ENCODE measurements at regions not wholly inside any gene's neighbourhood (a gene's known extent, or its start where the extent isn't known, plus 50 kb on each side); places are given as distances from the start of the nearest gene placed in this dataset.

DNA sequence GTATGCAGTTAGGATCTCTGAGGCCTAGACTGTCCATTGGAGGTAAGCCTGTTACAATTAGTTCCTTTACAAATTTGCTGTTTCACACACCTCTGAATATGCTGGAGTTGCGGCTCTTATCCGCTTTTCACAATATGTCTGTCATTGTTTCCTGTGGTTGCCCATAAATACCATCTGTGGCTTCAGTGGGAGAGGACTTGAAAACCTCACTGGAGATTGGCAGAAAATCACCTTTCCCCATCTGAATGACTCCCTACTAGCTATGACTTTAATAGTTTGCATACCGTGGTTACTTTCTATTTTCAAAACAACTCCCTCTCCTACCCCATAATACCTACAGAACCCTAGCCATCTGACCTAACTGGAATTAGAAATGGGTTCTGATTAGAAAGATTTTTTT lies 454.3 kb downstream of the PCDH17 start:
- Mint-ChIP-seq H3K36me3 (ENCODE audit: low read depth) (no peaks in the 10 kb centered on the region), H3K27ac (no peak overlapping the region), H3K9me3 (no peaks in the 10 kb centered on the region), H3K4me1 (peaks cover 9% of the 10 kb centered on the region; the same call in 2 of the 3 replicates), H3K27me3 (ENCODE audit: insufficient read depth, low read depth, poor library complexity) (no peaks in the 10 kb centered on the region), H3K4me3 (no peak overlapping the region)
- Histone ChIP-seq H3K4me1 (ENCODE audit: insufficient read depth) (peaks cover 10% of the 10 kb centered on the region; the same call in 1 of the 2 replicates), H2AFZ (no peak overlapping the region), H3F3A (replicated peaks; ENCODE audit: low read depth) (no peaks in the 10 kb centered on the region), H3K4me3 (no peak overlapping the region), H3K27me3 (ENCODE audit: insufficient read depth) (no peaks in the 10 kb centered on the region), H3K27ac (ENCODE audit: low read depth) (no peak overlapping the region), H3K9me2 (ENCODE audit: insufficient read depth) (no peaks in the 10 kb centered on the region), H3K79me2 (replicated peaks; ENCODE audit: insufficient read depth) (no peaks in the 10 kb centered on the region), H3K36me3 (ENCODE audit: insufficient read depth) (no peaks in the 10 kb centered on the region), H3K4me2 (no peak overlapping the region), H4K20me1 (replicated peaks; ENCODE audit: insufficient read depth) (no peaks in the 10 kb centered on the region)
- no peak for ATAC-seq
- TF ChIP-seq ZNF331 (CRISPR knock-in tag; IDR thresholded peaks at IDR 0.05; ENCODE audit: low read depth) (no peak), JUNB (IDR thresholded peaks at IDR 0.05; ENCODE audit: unreplicated experiment) (no peak), CREB1 (CRISPR knock-in tag; IDR thresholded peaks at IDR 0.05; ENCODE audit: low read depth) (no peak), ZNF114 (CRISPR knock-in tag; IDR thresholded peaks at IDR 0.05) (no peak), NANOG (IDR thresholded peaks at IDR 0.05; ENCODE audit: borderline replicate concordance) (no peak), EZH2phosphoT487 (IDR thresholded peaks at IDR 0.05; ENCODE audit: unreplicated experiment) (no peak), EZH2 (IDR thresholded peaks at IDR 0.05; ENCODE audit: low read depth, unreplicated experiment) (no peak), STAT1 (IDR thresholded peaks at IDR 0.05; ENCODE audit: unreplicated experiment) (no peak), POLR2AphosphoS5 (IDR thresholded peaks at IDR 0.05; ENCODE audit: low read depth) (no peak)
- TF ChIP-seq, protein P1, sequence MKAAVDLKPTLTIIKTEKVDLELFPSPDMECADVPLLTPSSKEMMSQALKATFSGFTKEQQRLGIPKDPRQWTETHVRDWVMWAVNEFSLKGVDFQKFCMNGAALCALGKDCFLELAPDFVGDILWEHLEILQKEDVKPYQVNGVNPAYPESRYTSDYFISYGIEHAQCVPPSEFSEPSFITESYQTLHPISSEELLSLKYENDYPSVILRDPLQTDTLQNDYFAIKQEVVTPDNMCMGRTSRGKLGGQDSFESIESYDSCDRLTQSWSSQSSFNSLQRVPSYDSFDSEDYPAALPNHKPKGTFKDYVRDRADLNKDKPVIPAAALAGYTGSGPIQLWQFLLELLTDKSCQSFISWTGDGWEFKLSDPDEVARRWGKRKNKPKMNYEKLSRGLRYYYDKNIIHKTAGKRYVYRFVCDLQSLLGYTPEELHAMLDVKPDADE (IDR thresholded peaks at IDR 0.05): no peak
- TF ChIP-seq, protein P2, sequence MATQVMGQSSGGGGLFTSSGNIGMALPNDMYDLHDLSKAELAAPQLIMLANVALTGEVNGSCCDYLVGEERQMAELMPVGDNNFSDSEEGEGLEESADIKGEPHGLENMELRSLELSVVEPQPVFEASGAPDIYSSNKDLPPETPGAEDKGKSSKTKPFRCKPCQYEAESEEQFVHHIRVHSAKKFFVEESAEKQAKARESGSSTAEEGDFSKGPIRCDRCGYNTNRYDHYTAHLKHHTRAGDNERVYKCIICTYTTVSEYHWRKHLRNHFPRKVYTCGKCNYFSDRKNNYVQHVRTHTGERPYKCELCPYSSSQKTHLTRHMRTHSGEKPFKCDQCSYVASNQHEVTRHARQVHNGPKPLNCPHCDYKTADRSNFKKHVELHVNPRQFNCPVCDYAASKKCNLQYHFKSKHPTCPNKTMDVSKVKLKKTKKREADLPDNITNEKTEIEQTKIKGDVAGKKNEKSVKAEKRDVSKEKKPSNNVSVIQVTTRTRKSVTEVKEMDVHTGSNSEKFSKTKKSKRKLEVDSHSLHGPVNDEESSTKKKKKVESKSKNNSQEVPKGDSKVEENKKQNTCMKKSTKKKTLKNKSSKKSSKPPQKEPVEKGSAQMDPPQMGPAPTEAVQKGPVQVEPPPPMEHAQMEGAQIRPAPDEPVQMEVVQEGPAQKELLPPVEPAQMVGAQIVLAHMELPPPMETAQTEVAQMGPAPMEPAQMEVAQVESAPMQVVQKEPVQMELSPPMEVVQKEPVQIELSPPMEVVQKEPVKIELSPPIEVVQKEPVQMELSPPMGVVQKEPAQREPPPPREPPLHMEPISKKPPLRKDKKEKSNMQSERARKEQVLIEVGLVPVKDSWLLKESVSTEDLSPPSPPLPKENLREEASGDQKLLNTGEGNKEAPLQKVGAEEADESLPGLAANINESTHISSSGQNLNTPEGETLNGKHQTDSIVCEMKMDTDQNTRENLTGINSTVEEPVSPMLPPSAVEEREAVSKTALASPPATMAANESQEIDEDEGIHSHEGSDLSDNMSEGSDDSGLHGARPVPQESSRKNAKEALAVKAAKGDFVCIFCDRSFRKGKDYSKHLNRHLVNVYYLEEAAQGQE (IDR thresholded peaks at IDR 0.05; ENCODE audit: unreplicated experiment): no peak
- TF ChIP-seq, protein P3, sequence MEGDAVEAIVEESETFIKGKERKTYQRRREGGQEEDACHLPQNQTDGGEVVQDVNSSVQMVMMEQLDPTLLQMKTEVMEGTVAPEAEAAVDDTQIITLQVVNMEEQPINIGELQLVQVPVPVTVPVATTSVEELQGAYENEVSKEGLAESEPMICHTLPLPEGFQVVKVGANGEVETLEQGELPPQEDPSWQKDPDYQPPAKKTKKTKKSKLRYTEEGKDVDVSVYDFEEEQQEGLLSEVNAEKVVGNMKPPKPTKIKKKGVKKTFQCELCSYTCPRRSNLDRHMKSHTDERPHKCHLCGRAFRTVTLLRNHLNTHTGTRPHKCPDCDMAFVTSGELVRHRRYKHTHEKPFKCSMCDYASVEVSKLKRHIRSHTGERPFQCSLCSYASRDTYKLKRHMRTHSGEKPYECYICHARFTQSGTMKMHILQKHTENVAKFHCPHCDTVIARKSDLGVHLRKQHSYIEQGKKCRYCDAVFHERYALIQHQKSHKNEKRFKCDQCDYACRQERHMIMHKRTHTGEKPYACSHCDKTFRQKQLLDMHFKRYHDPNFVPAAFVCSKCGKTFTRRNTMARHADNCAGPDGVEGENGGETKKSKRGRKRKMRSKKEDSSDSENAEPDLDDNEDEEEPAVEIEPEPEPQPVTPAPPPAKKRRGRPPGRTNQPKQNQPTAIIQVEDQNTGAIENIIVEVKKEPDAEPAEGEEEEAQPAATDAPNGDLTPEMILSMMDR (conservative IDR thresholded peaks at IDR 0.05; ENCODE audit: low read depth in 2 of 2): no peak
- TF ChIP-seq, protein P4, sequence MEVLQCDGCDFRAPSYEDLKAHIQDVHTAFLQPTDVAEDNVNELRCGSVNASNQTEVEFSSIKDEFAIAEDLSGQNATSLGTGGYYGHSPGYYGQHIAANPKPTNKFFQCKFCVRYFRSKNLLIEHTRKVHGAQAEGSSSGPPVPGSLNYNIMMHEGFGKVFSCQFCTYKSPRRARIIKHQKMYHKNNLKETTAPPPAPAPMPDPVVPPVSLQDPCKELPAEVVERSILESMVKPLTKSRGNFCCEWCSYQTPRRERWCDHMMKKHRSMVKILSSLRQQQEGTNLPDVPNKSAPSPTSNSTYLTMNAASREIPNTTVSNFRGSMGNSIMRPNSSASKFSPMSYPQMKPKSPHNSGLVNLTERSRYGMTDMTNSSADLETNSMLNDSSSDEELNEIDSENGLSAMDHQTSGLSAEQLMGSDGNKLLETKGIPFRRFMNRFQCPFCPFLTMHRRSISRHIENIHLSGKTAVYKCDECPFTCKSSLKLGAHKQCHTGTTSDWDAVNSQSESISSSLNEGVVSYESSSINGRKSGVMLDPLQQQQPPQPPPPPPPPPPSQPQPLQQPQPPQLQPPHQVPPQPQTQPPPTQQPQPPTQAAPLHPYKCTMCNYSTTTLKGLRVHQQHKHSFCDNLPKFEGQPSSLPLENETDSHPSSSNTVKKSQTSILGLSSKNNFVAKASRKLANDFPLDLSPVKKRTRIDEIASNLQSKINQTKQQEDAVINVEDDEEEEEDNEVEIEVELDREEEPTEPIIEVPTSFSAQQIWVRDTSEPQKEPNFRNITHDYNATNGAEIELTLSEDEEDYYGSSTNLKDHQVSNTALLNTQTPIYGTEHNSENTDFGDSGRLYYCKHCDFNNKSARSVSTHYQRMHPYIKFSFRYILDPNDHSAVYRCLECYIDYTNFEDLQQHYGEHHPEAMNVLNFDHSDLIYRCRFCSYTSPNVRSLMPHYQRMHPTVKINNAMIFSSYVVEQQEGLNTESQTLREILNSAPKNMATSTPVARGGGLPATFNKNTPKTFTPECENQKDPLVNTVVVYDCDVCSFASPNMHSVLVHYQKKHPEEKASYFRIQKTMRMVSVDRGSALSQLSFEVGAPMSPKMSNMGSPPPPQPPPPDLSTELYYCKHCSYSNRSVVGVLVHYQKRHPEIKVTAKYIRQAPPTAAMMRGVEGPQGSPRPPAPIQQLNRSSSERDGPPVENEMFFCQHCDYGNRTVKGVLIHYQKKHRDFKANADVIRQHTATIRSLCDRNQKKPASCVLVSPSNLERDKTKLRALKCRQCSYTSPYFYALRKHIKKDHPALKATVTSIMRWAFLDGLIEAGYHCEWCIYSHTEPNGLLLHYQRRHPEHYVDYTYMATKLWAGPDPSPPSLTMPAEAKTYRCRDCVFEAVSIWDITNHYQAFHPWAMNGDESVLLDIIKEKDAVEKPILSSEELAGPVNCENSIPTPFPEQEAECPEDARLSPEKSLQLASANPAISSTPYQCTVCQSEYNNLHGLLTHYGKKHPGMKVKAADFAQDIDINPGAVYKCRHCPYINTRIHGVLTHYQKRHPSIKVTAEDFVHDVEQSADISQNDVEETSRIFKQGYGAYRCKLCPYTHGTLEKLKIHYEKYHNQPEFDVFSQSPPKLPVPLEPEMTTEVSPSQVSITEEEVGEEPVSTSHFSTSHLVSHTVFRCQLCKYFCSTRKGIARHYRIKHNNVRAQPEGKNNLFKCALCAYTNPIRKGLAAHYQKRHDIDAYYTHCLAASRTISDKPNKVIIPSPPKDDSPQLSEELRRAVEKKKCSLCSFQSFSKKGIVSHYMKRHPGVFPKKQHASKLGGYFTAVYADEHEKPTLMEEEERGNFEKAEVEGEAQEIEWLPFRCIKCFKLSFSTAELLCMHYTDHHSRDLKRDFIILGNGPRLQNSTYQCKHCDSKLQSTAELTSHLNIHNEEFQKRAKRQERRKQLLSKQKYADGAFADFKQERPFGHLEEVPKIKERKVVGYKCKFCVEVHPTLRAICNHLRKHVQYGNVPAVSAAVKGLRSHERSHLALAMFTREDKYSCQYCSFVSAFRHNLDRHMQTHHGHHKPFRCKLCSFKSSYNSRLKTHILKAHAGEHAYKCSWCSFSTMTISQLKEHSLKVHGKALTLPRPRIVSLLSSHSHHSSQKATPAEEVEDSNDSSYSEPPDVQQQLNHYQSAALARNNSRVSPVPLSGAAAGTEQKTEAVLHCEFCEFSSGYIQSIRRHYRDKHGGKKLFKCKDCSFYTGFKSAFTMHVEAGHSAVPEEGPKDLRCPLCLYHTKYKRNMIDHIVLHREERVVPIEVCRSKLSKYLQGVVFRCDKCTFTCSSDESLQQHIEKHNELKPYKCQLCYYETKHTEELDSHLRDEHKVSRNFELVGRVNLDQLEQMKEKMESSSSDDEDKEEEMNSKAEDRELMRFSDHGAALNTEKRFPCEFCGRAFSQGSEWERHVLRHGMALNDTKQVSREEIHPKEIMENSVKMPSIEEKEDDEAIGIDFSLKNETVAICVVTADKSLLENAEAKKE (CRISPR knock-in tag; IDR thresholded peaks at IDR 0.05): no peak
- no peak for DNase-seq (ENCODE audit: low spot score)

All from GM23338 (cell line).